Retinal pigment epithelial cell (primary cell): ENCODE measurements at regions not wholly inside any gene's neighbourhood (a gene's known extent, or its start where the extent isn't known, plus 50 kb on each side); places are given as distances from the start of the nearest gene placed in this dataset.

Experiments used
- DNase-seq: peaks from one replicate; pipeline ENCODE4 v3.0.0-alpha.2; 2010; ENCODE audit warnings: low read depth
- H3K4me3 ChIP-seq: 2 replicates; pipeline ENCODE4 v1.5.1; 2011; ENCODE audit warnings: mild to moderate bottlenecking, low read length, control low read depth, moderate library complexity
- CTCF ChIP-seq: conservative IDR thresholded peaks from 2 replicates; pipeline ENCODE4 v1.5.1; 2011; ENCODE audit warnings: low read depth, low read length, control low read depth, inconsistent platforms

GRCh38 chr12:58452546-58452945 is 467.8 kb downstream of the LRIG3 start:
- no peak overlapping the region for H3K4me3 ChIP-seq
- TF ChIP-seq CTCF: no peak
- DNase-seq: no peak

DNA sequence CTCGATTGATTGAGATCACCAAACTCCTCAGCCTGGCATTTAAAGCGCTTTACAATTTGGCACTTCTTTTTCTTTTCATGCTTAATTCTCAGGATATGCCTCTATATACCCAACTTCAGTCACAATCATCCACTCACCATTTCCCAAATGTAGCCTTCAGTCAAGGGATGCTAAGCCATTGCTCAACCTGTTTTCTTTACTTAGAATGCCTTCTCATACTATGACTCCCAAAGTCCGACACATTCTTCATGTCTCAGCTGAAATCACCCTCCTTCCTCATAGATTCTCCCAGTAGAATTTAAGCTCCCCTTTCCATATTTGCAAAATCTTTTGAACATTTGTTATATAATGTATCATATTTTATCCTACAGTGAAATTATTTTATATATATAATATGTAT is 467.0 kb downstream of the LRIG3 start:
- H3K4me3 ChIP-seq: no peak overlapping the region
- no peak for DNase-seq
- TF ChIP-seq CTCF: no peak

DNA sequence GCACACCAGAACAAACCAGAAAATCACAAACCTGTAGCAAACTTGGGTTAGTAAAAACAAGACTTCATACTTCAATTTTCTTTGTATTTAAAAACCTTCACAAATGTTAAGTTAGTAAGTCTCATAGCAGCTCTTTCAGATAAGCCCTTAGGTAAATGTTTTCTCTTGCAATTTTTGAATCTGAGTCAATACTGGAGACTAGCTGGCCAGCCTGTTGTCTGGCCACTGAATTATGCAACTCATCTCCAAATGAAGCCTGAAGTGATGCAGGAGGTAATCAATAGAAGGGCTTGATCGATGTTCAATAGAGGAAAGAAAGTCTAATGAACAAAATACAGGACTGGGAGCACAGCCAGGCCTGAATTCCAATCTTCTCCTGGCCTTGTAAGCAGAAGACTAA is 465.2 kb downstream of the LRIG3 start:
- TF ChIP-seq CTCF: no peak
- DNase-seq: no peak
- H3K4me3 ChIP-seq: no peak overlapping the region

- no peak for TF ChIP-seq CTCF
- no peak overlapping the region for H3K4me3 ChIP-seq
- DNase-seq: no peak
These were observed 462.2 kb downstream of the LRIG3 start for GRCh38 chr12:58458102-58458501.

GRCh38 chr12:58459191-58459590 is 461.1 kb downstream of the LRIG3 start:
- no peak overlapping the region for H3K4me3 ChIP-seq
- TF ChIP-seq CTCF: no peak
- DNase-seq: no peak

DNA sequence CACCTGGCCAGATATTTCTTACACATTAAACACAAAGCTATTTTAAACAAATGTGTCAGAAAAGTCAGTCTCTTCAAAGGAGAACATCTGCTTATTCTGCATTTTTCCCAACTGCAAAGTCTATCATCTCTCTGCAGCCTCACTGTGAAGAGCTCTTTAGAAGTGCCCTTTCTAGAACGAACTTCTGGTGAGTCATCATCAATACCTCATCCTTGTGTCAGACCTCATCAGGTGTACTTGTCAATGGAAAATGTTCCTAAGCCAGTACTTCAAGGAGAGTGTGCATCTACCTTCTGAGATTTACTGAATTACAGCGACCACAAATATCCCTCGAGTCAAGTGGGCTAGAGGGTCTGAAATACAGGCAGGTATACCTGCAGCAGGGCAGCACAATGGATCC is 457.3 kb downstream of the LRIG3 start:
- TF ChIP-seq CTCF: no peak
- no peak for DNase-seq
- H3K4me3 ChIP-seq: no peak overlapping the region

- no peak for TF ChIP-seq CTCF
- DNase-seq: no peak
- no peak overlapping the region for H3K4me3 ChIP-seq
These were observed 454.9 kb downstream of the LRIG3 start for GRCh38 chr12:58465418-58465817.
